ENCODE measurements at regions not wholly inside any gene's neighbourhood (a gene's known extent, or its start where the extent isn't known, plus 50 kb on each side); places are given as distances from the start of the nearest gene placed in this dataset.

DNA sequence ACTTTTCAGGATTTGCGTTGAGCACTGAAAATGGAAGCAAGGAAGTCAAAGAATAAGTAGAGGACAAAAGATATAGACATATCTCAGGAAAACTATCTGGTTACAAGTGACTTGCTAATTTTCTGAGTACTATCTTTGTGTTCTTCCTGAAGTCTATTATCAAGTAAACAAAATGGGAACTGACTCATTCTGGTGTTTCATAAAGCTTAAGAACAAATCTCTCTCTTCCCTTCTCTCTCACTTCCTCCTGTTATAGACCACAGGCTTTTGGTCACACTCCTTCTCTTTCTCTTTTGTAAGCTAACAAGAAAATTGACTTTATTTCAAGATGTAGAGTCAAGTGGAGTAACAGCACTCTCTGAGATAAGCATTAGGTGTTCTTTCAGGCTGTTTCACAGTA lies 406.6 kb upstream of the SYT1 start:
- Histone ChIP-seq H3K9ac (ENCODE audit: low read length) (no peak overlapping the region), H4K20me1 (ENCODE audit: insufficient read depth, low read length) (no peaks in the 10 kb centered on the region), H2AFZ (ENCODE audit: low read length) (peak overlapping the region; percentile 27; the same call in 1 of the 2 replicates), H3K9me3 (replicated peaks; ENCODE audit: insufficient read depth, low read length) (no peaks in the 10 kb centered on the region), H3K27ac (ENCODE audit: low read length) (peak overlapping the region; percentile 45; the same call in 1 of the 2 replicates), H3K27me3 (replicated peaks; ENCODE audit: insufficient read depth, low read length) (no peaks in the 10 kb centered on the region), H3K9me2 (replicated peaks; ENCODE audit: insufficient read depth, low read length) (no peaks in the 10 kb centered on the region), H3K36me3 (replicated peaks; ENCODE audit: insufficient read depth, low read length) (no peaks in the 10 kb centered on the region), H3K4me1 (ENCODE audit: low read length) (peaks cover 11% of the 10 kb centered on the region), H3K4me2 (ENCODE audit: low read depth, low read length) (peak overlapping the region; percentile 60), H3K4me3 (ENCODE audit: low read length) (no peak overlapping the region), H3K79me2 (ENCODE audit: low read length) (no peaks in the 10 kb centered on the region), H3F3A (ENCODE audit: insufficient read depth, low read length) (0 out of 2 replicates have a peak, but pooled peaks cover 2% of the 10 kb centered on the region)
- DNase-seq, result peak; percentile 58
- TF ChIP-seq, protein P1, sequence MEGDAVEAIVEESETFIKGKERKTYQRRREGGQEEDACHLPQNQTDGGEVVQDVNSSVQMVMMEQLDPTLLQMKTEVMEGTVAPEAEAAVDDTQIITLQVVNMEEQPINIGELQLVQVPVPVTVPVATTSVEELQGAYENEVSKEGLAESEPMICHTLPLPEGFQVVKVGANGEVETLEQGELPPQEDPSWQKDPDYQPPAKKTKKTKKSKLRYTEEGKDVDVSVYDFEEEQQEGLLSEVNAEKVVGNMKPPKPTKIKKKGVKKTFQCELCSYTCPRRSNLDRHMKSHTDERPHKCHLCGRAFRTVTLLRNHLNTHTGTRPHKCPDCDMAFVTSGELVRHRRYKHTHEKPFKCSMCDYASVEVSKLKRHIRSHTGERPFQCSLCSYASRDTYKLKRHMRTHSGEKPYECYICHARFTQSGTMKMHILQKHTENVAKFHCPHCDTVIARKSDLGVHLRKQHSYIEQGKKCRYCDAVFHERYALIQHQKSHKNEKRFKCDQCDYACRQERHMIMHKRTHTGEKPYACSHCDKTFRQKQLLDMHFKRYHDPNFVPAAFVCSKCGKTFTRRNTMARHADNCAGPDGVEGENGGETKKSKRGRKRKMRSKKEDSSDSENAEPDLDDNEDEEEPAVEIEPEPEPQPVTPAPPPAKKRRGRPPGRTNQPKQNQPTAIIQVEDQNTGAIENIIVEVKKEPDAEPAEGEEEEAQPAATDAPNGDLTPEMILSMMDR (IDR thresholded peaks at IDR 0.05; ENCODE audit: low read length), result no peak
- TF ChIP-seq EZH2 (optimal IDR thresholded peaks at IDR 0.05; ENCODE audit: low read depth, low read length) (no peak), EZH2phosphoT487 (IDR thresholded peaks at IDR 0.05; ENCODE audit: low read length) (no peak)

DNA sequence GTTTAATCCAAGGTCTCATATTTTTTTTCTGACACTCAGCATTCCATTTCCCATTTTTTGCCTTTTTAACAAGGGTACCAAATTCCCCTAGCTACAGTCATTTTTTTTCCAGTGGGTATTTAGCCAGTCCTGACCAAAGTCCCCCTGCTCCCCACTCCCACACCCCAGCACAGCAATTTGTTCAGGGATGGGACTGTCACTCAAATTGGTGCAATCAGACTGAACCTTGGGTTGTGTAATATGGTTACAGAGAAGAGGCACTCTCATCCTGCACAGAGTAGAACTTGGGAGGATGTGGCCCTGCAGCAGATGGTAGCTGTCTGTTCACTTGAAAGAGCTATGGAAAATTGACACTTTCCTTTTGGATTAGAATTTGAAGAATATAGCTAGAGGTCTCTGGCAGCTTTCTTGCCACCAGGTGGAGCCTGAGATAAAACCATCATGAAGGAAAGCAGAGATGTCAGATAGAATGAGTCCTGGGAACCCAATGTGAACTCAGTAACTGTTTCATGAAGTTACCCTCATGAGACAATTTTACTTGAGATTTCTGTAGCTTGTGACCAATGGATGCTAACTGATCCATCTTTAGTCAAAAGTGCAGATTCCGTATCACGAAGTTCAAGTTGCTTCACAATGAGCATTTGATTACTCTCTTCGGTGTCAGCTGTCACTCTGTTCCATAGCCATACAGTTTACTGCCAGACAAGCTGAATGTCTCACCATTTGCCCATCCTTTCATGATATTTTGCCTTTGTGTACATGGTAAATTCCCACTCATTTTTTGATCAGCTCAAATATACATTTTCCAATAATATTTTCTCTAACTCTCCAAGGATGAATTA lies 394.0 kb upstream of the SYT1 start:
- Histone ChIP-seq H3K9me2 (replicated peaks; ENCODE audit: insufficient read depth, low read length) (no peaks in the 10 kb centered on the region), H3K36me3 (replicated peaks; ENCODE audit: insufficient read depth, low read length) (no peaks in the 10 kb centered on the region), H3K4me3 (ENCODE audit: low read length) (no peak overlapping the region), H2AFZ (ENCODE audit: low read length) (no peak overlapping the region), H3K27ac (ENCODE audit: low read length) (no peak overlapping the region), H3K27me3 (replicated peaks; ENCODE audit: insufficient read depth, low read length) (no peaks in the 10 kb centered on the region), H3K4me1 (ENCODE audit: low read length) (no peaks in the 10 kb centered on the region), H3K79me2 (ENCODE audit: low read length) (no peaks in the 10 kb centered on the region), H3K4me2 (ENCODE audit: low read depth, low read length) (no peak overlapping the region), H3F3A (ENCODE audit: insufficient read depth, low read length) (no peaks in the 10 kb centered on the region), H3K9ac (ENCODE audit: low read length) (no peak overlapping the region), H3K9me3 (replicated peaks; ENCODE audit: insufficient read depth, low read length) (no peaks in the 10 kb centered on the region), H4K20me1 (ENCODE audit: insufficient read depth, low read length) (no peaks in the 10 kb centered on the region)
- TF ChIP-seq, protein P1 (IDR thresholded peaks at IDR 0.05; ENCODE audit: low read length), result peak; percentile 65
- no peak for TF ChIP-seq EZH2phosphoT487 (IDR thresholded peaks at IDR 0.05; ENCODE audit: low read length)
- peak; percentile 60 for DNase-seq

DNA sequence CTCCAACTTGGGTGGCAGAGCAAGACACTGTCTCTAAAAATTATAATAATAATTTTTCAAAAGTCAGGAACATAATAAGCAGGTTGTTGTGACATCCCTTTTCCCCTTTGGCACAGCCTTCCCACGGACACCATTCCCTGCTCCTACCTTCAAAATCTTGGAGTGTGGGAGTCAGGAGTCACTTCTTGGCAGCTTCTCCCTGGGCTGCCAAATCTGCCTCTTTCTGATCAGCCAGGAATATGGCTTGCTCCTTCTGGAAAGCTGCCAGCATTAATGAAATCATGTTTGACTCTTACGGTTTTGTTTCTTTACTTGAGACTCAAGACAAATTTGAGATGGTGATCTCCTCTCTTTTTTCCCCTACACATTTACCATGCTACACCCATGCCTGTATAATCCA lies 391.4 kb upstream of the SYT1 start:
- H3K9me3 ChIP-seq (replicated peaks; ENCODE audit: insufficient read depth, low read length), result no peaks in the 10 kb centered on the region
- DNase-seq, result no peak
- no peaks in the 10 kb centered on the region for H3K4me1 ChIP-seq (ENCODE audit: low read length)
- H3K36me3 ChIP-seq (replicated peaks; ENCODE audit: insufficient read depth, low read length), result no peaks in the 10 kb centered on the region
- no peaks in the 10 kb centered on the region for H3F3A ChIP-seq (ENCODE audit: insufficient read depth, low read length)
- H3K4me3 ChIP-seq (ENCODE audit: low read length), result no peak overlapping the region
- H2AFZ ChIP-seq (ENCODE audit: low read length), result no peak overlapping the region
- H3K27me3 ChIP-seq (replicated peaks; ENCODE audit: insufficient read depth, low read length), result no peaks in the 10 kb centered on the region
- no peaks in the 10 kb centered on the region for H3K79me2 ChIP-seq (ENCODE audit: low read length)
- H4K20me1 ChIP-seq (ENCODE audit: insufficient read depth, low read length), result no peaks in the 10 kb centered on the region
- H3K9me2 ChIP-seq (replicated peaks; ENCODE audit: insufficient read depth, low read length), result no peaks in the 10 kb centered on the region
- no peak overlapping the region for H3K4me2 ChIP-seq (ENCODE audit: low read depth, low read length)
- TF ChIP-seq EZH2 (optimal IDR thresholded peaks at IDR 0.05; ENCODE audit: low read depth, low read length) (no peak), EZH2phosphoT487 (IDR thresholded peaks at IDR 0.05; ENCODE audit: low read length) (no peak)
- TF ChIP-seq, protein P1 (IDR thresholded peaks at IDR 0.05; ENCODE audit: low read length), result no peak
- no peak overlapping the region for H3K9ac ChIP-seq (ENCODE audit: low read length)
- H3K27ac ChIP-seq (ENCODE audit: low read length), result no peak overlapping the region
